GM12878 (cell line): ENCODE measurements at regions not wholly inside any gene's neighbourhood (a gene's known extent, or its start where the extent isn't known, plus 50 kb on each side); places are given as distances from the start of the nearest gene placed in this dataset.

Source experiments
- ATAC-seq: fragments of 200-7000 bp; cut with Tn5 transposase; 3 replicates; pipeline ENCODE4 v1.9.1; 2020; ENCODE audit warnings: mild to moderate bottlenecking, moderate library complexity
- BruUV-seq: library from RNA; stranded (reverse); fragments of 400-500 nt; replicated peaks from 2 replicates; lab custom pipeline; 2021; lab: Mats Ljungman, UMichigan
- CTCF ChIA-PET: fragments of 300-600 bp; sonication (Branson Sonifier 250); formaldehyde crosslinking; extraction: SDS; loops from one replicate; lab custom pipeline; 2021; ENCODE audit warnings: inconsistent platforms; lab: Yijun Ruan, JAX
- POLR2A ChIA-PET: fragments of 350-600 bp; formaldehyde crosslinking; extraction: SDS; loops from one replicate; lab custom pipeline; 2021; ENCODE audit warnings: inconsistent platforms; lab: Charles Lee
- RAD21 ChIA-PET: fragments of 300-600 bp; sonication (Branson Sonifier 250); formaldehyde crosslinking; loops from one replicate; lab custom pipeline; 2023; ENCODE audit warnings: antibody characterized with exemption; ENCODE audit not compliant: unreplicated experiment; lab: Charles Lee
- SMC1A ChIA-PET: fragments of 300-600 bp; sonication (Branson Sonifier 250); formaldehyde crosslinking; loops from one replicate; lab custom pipeline; 2023; ENCODE audit not compliant: unreplicated experiment, uncharacterized antibody; lab: Charles Lee
- DNase-seq: peaks from one replicate; pipeline ENCODE4 v3.0.0-alpha.2; 2011; ENCODE audit warnings: low read depth, low spot score
- FAIRE-seq: peaks from 3 replicates; lab custom pipeline; 2011; peaks lifted over from hg19 to GRCh38; lab: Jason Lieb, UNC
- H2AFZ ChIP-seq: 2 replicates; pipeline ENCODE4 v1.6.0; 2011; ENCODE audit warnings: low read depth, low read length, control low read depth; ENCODE audit not compliant: control insufficient read depth
- H3K27ac ChIP-seq: 2 replicates; pipeline ENCODE4 v1.5.1; 2011; ENCODE audit warnings: control low read depth; ENCODE audit not compliant: control insufficient read depth, insufficient read depth
- H3K27me3 ChIP-seq, 2 experiments: replicated peaks in 1 of 2; 2 replicates each; pipeline versions ENCODE4 v1.6.0 to v1.6.1; 2011; ENCODE audit warnings: low read length in 1 of 2; ENCODE audit not compliant: control insufficient read depth in 2 of 2, insufficient read depth in 2 of 2
- H3K36me3 ChIP-seq, 2 experiments: 2 replicates each; pipeline ENCODE4 v1.5.1; 2011; ENCODE audit warnings: low read length in 1 of 2; ENCODE audit not compliant: control insufficient read depth in 2 of 2, insufficient read depth in 2 of 2
- H3K4me1 ChIP-seq: 2 replicates; pipeline ENCODE4 v1.6.1; 2011; ENCODE audit warnings: mild to moderate bottlenecking, low read length, moderate library complexity, mixed read lengths; ENCODE audit not compliant: control insufficient read depth, insufficient read depth
- H3K4me2 ChIP-seq: 2 replicates; pipeline ENCODE4 v1.6.0; 2011; ENCODE audit warnings: control low read depth; ENCODE audit not compliant: control insufficient read depth, insufficient read depth
- H3K4me3 ChIP-seq: fragments of 200-600 bp; sonication (generic); 2 replicates; pipeline ENCODE4 v1.5.1; 2016
- H3K79me2 ChIP-seq: 2 replicates; pipeline ENCODE4 v1.6.0; 2011; ENCODE audit warnings: low read length; ENCODE audit not compliant: control insufficient read depth, insufficient read depth
- H3K9ac ChIP-seq: 2 replicates; pipeline ENCODE4 v1.8.0; 2011; ENCODE audit warnings: low read length, control low read depth, mixed read lengths; ENCODE audit not compliant: control insufficient read depth, insufficient read depth
- H3K9me3 ChIP-seq: replicated peaks from 3 replicates; pipeline ENCODE4 v1.5.1; 2011; ENCODE audit warnings: mild to moderate bottlenecking, low read length; ENCODE audit not compliant: control insufficient read depth, insufficient read depth
- H4K20me1 ChIP-seq: 2 replicates; pipeline ENCODE4 v1.6.0; 2011; ENCODE audit not compliant: control insufficient read depth, insufficient read depth
- CHD1 ChIP-seq: IDR thresholded peaks from 2 replicates; pipeline ENCODE4 v1.6.1; 2012; ENCODE audit warnings: low read depth, low read length, improper control_type of control experiment
- CHD4 ChIP-seq: fragments of 200-600 bp; sonication (generic); IDR thresholded peaks from 2 replicates; pipeline ENCODE4 v1.6.1; 2016; ENCODE audit warnings: mild to moderate bottlenecking
- EED ChIP-seq: sonication (generic); IDR thresholded peaks from 2 replicates; pipeline ENCODE4 v1.6.1; 2016; ENCODE audit warnings: antibody characterized with exemption, low read depth
- FOS ChIP-seq: IDR thresholded peaks from 3 replicates; pipeline ENCODE4 v1.6.1; 2011; ENCODE audit warnings: borderline replicate concordance; ENCODE audit not compliant: insufficient read length; ENCODE audit errors: extremely low read depth
- HCFC1 ChIP-seq: fragments of 150-350 bp; IDR thresholded peaks from 2 replicates; pipeline ENCODE4 v1.6.1; 2014; ENCODE audit warnings: low read length
- MEF2A ChIP-seq: IDR thresholded peaks from 2 replicates; pipeline ENCODE4 v1.6.1; 2011; ENCODE audit warnings: low read depth, mild to moderate bottlenecking, low read length, moderate library complexity; ENCODE audit not compliant: insufficient read depth
- MTA3 ChIP-seq: IDR thresholded peaks from 2 replicates; pipeline ENCODE4 v1.6.1; 2012; ENCODE audit warnings: low read length, inconsistent platforms, borderline replicate concordance
- NBN ChIP-seq: fragments of 450-650 bp; IDR thresholded peaks from 2 replicates; pipeline ENCODE4 v1.6.1; 2016
- POLR2A ChIP-seq: IDR thresholded peaks from 2 replicates; pipeline ENCODE4 v1.6.1; 2011; ENCODE audit warnings: low read depth, mild to moderate bottlenecking, low read length
- RAD21 ChIP-seq: IDR thresholded peaks from 2 replicates; pipeline ENCODE4 v1.6.1; 2011; ENCODE audit warnings: mild to moderate bottlenecking, low read depth, low read length, moderate library complexity; ENCODE audit not compliant: insufficient read depth
- SMAD1 ChIP-seq: fragments of 450-650 bp; IDR thresholded peaks from 2 replicates; pipeline ENCODE4 v1.6.1; 2018; ENCODE audit warnings: mild to moderate bottlenecking, low read depth; ENCODE audit not compliant: partially characterized antibody
- SRF ChIP-seq, 2 experiments: IDR thresholded peaks; 2 replicates each; pipeline ENCODE4 v1.6.1; 2011; ENCODE audit warnings: low read depth in 2 of 2, low read length in 2 of 2, mild to moderate bottlenecking in 1 of 2, moderate library complexity in 1 of 2
- TARDBP ChIP-seq: IDR thresholded peaks from 2 replicates; pipeline ENCODE4 v1.6.1; 2016; ENCODE audit warnings: borderline replicate concordance
- WGBS: methylation state at CpG from one replicate; pipeline ENCODE4 v1.1.6; 2016; ENCODE audit warnings: low lambda C conversion rate; ENCODE audit not compliant: insufficient replicate concordance, insufficient coverage; ENCODE audit errors: missing lambda C conversion rate; 5-methylcytosine and 5-hydroxymethylcytosine counted together
- in situ Hi-C: fragments of 300-500 bp; cut with MboI; formaldehyde crosslinking; loops from 9 replicates; pipeline ENCODE4 v1.14.3; 2018; ENCODE audit warnings: mixed read lengths
- intact Hi-C: fragments of 100-400 bp; cut with micrococcal nuclease; formaldehyde crosslinking; loops from one replicate; pipeline ENCODE4 v1.14.2; 2022; ENCODE audit not compliant: unreplicated experiment
- TF ChIP-seq, protein P1 (sequence below): IDR thresholded peaks from 2 replicates; pipeline ENCODE4 v1.6.1; 2011; ENCODE audit warnings: low read depth, mild to moderate bottlenecking, low read length, moderate library complexity, borderline replicate concordance; ENCODE audit errors: extremely low read depth
- TF ChIP-seq, protein P2 (sequence below): IDR thresholded peaks from 2 replicates; pipeline ENCODE4 v1.6.1; 2011; ENCODE audit warnings: borderline replicate concordance, low read depth, mild to moderate bottlenecking, moderate library complexity, mixed read lengths, low read length; ENCODE audit not compliant: insufficient read depth; ENCODE audit errors: extremely low read length
- TF ChIP-seq, protein P3 (sequence below): fragments of 150-350 bp; IDR thresholded peaks from 2 replicates; pipeline ENCODE4 v1.6.1; 2014; ENCODE audit warnings: mild to moderate bottlenecking, low read depth, low read length
- TF ChIP-seq, protein P4 (sequence below): fragments of 450-650 bp; IDR thresholded peaks from 2 replicates; pipeline ENCODE4 v1.6.1; 2017; ENCODE audit warnings: borderline replicate concordance
- TF ChIP-seq, protein P5 (sequence below): fragments of 450-650 bp; formaldehyde crosslinking; IDR thresholded peaks from 2 replicates; pipeline ENCODE4 v1.4.0; 2020; ENCODE audit warnings: mild to moderate bottlenecking, moderate library complexity

DNA sequence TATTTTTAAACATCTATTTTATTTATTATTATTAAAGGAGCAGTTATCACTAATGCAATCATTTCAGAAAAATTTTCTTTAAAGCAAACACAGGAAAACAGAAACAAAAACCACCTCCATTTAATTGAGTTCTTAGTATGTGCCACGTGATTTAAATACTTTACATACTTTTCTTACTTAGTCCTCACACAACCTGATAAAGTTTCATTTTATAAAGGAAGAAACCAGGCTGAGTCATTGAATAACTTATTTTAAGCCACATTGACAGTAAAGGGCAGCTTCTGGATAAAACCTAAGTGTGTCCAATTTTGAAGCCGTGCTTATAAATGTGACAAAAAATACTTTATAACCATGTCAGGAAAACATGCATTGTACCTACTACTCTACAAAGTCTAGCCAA lies 57.1 kb upstream of the PCED1B start:
- 4% methylated on average over 2 of the region's 2 CpGs for whole genome bisulfite sequencing
- in situ Hi-C loops (loop anchor here (25.0 kb wide), 1 partner anchor 885 kb away; no protein-coding TSS in a partner anchor), intact Hi-C loops (loop anchor here (5.0 kb wide), 1 partner anchor 345 kb away; no protein-coding TSS in a partner anchor)
- H3K9ac ChIP-seq, result no peak overlapping the region
- no peak for FAIRE-seq
- ChIA-PET POLR2A (no interaction called here), SMC1A (interaction anchor here (0.8 to 2.5 kb wide), 9 partner anchors 10 to 950 kb away, joined by 3 to 16 read pairs (median 3); no protein-coding TSS in a partner anchor), RAD21 (interaction anchor here (0.8 to 2.8 kb wide), 7 partner anchors 10 to 1032 kb away, joined by 3 to 19 read pairs (median 4); partner anchors contain the start of gene SCAF11), CTCF (interaction anchor here (0.8 to 4.7 kb wide), 6 partner anchors 8 to 951 kb away, joined by 3 to 35 read pairs (median 4); no protein-coding TSS in a partner anchor)
- H3K27me3 ChIP-seq, result no peaks in the 10 kb centered on the region; a peak in 1 of 4 replicates
- no peak overlapping the region for H3K4me3 ChIP-seq
- H3K27ac ChIP-seq, result no peak overlapping the region
- H2AFZ ChIP-seq, result no peak overlapping the region
- DNase-seq, result no peak
- no peak for ATAC-seq
- no TSS peak for BruUV-seq
- no peaks in the 10 kb centered on the region for H3K79me2 ChIP-seq
- H3K36me3 ChIP-seq, result no peaks in the 10 kb centered on the region
- H3K9me3 ChIP-seq, result no peaks in the 10 kb centered on the region
- no peak overlapping the region for H3K4me2 ChIP-seq
- no peaks in the 10 kb centered on the region for H4K20me1 ChIP-seq
- no peaks in the 10 kb centered on the region for H3K4me1 ChIP-seq
- no peak for TF ChIP-seq FOS
- TF ChIP-seq RAD21, result no peak
- no peak for TF ChIP-seq EED
- TF ChIP-seq MEF2A, result no peak
- no peak for TF ChIP-seq CHD4
- no peak for TF ChIP-seq POLR2A
- no peak for TF ChIP-seq SMAD1
- no peak for TF ChIP-seq HCFC1
- TF ChIP-seq, protein P1, sequence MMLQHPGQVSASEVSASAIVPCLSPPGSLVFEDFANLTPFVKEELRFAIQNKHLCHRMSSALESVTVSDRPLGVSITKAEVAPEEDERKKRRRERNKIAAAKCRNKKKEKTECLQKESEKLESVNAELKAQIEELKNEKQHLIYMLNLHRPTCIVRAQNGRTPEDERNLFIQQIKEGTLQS, result no peak
- no peak for TF ChIP-seq SRF (IDR thresholded peaks at IDR 0.05; ENCODE audit: low read depth in 2 of 2, low read length in 2 of 2)
- TF ChIP-seq, protein P2, sequence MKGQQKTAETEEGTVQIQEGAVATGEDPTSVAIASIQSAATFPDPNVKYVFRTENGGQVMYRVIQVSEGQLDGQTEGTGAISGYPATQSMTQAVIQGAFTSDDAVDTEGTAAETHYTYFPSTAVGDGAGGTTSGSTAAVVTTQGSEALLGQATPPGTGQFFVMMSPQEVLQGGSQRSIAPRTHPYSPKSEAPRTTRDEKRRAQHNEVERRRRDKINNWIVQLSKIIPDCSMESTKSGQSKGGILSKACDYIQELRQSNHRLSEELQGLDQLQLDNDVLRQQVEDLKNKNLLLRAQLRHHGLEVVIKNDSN, result no peak
- TF ChIP-seq MTA3, result no peak
- no peak for TF ChIP-seq CHD1
- no peak for TF ChIP-seq NBN
- TF ChIP-seq, protein P3, sequence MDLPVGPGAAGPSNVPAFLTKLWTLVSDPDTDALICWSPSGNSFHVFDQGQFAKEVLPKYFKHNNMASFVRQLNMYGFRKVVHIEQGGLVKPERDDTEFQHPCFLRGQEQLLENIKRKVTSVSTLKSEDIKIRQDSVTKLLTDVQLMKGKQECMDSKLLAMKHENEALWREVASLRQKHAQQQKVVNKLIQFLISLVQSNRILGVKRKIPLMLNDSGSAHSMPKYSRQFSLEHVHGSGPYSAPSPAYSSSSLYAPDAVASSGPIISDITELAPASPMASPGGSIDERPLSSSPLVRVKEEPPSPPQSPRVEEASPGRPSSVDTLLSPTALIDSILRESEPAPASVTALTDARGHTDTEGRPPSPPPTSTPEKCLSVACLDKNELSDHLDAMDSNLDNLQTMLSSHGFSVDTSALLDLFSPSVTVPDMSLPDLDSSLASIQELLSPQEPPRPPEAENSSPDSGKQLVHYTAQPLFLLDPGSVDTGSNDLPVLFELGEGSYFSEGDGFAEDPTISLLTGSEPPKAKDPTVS, result no peak
- TF ChIP-seq TARDBP, result no peak
- TF ChIP-seq, protein P4, sequence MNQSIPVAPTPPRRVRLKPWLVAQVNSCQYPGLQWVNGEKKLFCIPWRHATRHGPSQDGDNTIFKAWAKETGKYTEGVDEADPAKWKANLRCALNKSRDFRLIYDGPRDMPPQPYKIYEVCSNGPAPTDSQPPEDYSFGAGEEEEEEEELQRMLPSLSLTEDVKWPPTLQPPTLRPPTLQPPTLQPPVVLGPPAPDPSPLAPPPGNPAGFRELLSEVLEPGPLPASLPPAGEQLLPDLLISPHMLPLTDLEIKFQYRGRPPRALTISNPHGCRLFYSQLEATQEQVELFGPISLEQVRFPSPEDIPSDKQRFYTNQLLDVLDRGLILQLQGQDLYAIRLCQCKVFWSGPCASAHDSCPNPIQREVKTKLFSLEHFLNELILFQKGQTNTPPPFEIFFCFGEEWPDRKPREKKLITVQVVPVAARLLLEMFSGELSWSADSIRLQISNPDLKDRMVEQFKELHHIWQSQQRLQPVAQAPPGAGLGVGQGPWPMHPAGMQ, result no peak
- TF ChIP-seq, protein P5, sequence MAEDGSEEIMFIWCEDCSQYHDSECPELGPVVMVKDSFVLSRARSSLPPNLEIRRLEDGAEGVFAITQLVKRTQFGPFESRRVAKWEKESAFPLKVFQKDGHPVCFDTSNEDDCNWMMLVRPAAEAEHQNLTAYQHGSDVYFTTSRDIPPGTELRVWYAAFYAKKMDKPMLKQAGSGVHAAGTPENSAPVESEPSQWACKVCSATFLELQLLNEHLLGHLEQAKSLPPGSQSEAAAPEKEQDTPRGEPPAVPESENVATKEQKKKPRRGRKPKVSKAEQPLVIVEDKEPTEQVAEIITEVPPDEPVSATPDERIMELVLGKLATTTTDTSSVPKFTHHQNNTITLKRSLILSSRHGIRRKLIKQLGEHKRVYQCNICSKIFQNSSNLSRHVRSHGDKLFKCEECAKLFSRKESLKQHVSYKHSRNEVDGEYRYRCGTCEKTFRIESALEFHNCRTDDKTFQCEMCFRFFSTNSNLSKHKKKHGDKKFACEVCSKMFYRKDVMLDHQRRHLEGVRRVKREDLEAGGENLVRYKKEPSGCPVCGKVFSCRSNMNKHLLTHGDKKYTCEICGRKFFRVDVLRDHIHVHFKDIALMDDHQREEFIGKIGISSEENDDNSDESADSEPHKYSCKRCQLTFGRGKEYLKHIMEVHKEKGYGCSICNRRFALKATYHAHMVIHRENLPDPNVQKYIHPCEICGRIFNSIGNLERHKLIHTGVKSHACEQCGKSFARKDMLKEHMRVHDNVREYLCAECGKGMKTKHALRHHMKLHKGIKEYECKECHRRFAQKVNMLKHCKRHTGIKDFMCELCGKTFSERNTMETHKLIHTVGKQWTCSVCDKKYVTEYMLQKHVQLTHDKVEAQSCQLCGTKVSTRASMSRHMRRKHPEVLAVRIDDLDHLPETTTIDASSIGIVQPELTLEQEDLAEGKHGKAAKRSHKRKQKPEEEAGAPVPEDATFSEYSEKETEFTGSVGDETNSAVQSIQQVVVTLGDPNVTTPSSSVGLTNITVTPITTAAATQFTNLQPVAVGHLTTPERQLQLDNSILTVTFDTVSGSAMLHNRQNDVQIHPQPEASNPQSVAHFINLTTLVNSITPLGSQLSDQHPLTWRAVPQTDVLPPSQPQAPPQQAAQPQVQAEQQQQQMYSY (CRISPR knock-in tag), result no peak
